BJ (cell line): ENCODE measurements at regions not wholly inside any gene's neighbourhood (a gene's known extent, or its start where the extent isn't known, plus 50 kb on each side); places are given as distances from the start of the nearest gene placed in this dataset.

Experiments
- CTCF ChIA-PET: fragments of 350-600 bp; formaldehyde crosslinking; extraction: SDS; loops from one replicate; lab custom pipeline; 2021; ENCODE audit warnings: antibody characterized with exemption, inconsistent platforms; lab: Yijun Ruan, JAX
- POLR2A ChIA-PET: fragments of 300-600 bp; sonication (Branson Sonifier 250); formaldehyde crosslinking; extraction: SDS; loops from one replicate; lab custom pipeline; 2021; ENCODE audit warnings: antibody characterized with exemption; lab: Charles Lee
- DNase-seq: peaks from one replicate; pipeline ENCODE4 v3.0.0-alpha.2; 2011; ENCODE audit warnings: low read depth
- H3K27me3 ChIP-seq: 2 replicates; pipeline ENCODE4 v1.6.0; 2011; ENCODE audit warnings: low read length; ENCODE audit not compliant: control insufficient read depth, insufficient read depth
- H3K36me3 ChIP-seq: 2 replicates; pipeline ENCODE4 v1.5.1; 2011; ENCODE audit warnings: low read length; ENCODE audit not compliant: control insufficient read depth, insufficient read depth
- H3K4me3 ChIP-seq: 2 replicates; pipeline ENCODE4 v1.5.1; 2011; ENCODE audit warnings: low read depth, mild to moderate bottlenecking, control low read depth, low read length
- CTCF ChIP-seq: IDR thresholded peaks from 2 replicates; pipeline ENCODE4 v1.5.1; 2011; ENCODE audit warnings: low read depth, mild to moderate bottlenecking, control low read depth, inconsistent platforms, low read length, moderate library complexity; ENCODE audit not compliant: insufficient read depth

- Histone ChIP-seq H3K27me3 (no peaks in the 10 kb centered on the region), H3K36me3 (no peaks in the 10 kb centered on the region), H3K4me3 (no peak overlapping the region)
- no peak for DNase-seq
- TF ChIP-seq CTCF = no peak
- POLR2A ChIA-PET = no interaction called here
- CTCF ChIA-PET = no interaction called here
Measured at GRCh38 chr4:141290771-141291170, 70.1 kb downstream of the ZNF330 start.

- CTCF ChIA-PET = interaction anchor here (2.1 kb wide), 1 partner anchor 8 kb away, joined by 6 read pairs; no protein-coding TSS in a partner anchor
- DNase-seq = no peak
- Histone ChIP-seq H3K36me3 (no peaks in the 10 kb centered on the region), H3K27me3 (no peaks in the 10 kb centered on the region), H3K4me3 (no peak overlapping the region)
- POLR2A ChIA-PET = no interaction called here
- TF ChIP-seq CTCF = no peak
Measured at GRCh38 chr4:141294306-141294705, 73.6 kb downstream of the ZNF330 start.

GRCh38 chr4:141301216-141301615, 80.5 kb downstream of the ZNF330 start:
- no peak for TF ChIP-seq CTCF
- Histone ChIP-seq H3K27me3 (no peaks in the 10 kb centered on the region), H3K4me3 (no peak overlapping the region), H3K36me3 (no peaks in the 10 kb centered on the region)
- no peak for DNase-seq
- ChIA-PET POLR2A (no interaction called here), CTCF (interaction anchor here (0.8 to 1.0 kb wide), 2 partner anchors 77 to 142 kb away, joined by 3 to 5 read pairs; no protein-coding TSS in a partner anchor)

- ChIA-PET POLR2A (no interaction called here), CTCF (interaction anchor here (0.6 kb wide), 1 partner anchor 54 kb away, joined by 3 read pairs; no protein-coding TSS in a partner anchor)
- Histone ChIP-seq H3K4me3 (no peak overlapping the region), H3K27me3 (no peaks in the 10 kb centered on the region), H3K36me3 (no peaks in the 10 kb centered on the region)
- DNase-seq = no peak
- TF ChIP-seq CTCF = no peak
Measured at GRCh38 chr4:141302924-141303323, 82.2 kb downstream of the ZNF330 start.

DNA sequence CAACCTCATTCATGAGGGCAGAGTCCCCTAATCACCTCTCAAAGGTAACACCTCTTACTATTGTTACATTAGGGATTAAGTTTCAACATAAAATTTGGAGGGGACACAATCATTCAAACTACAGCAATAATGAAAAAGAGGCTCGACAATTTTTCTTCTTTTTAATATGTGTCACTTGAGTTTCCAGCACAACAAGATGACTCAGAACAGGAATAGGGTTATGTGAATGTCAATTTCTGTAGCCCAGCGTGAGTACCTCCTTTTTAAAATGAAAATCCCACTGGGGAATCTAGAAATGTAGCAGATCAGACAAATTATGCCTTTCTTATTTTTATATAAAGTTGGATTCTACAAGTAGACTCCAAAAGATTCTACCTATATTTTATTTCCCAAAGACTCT, 83.7 kb downstream of the ZNF330 start:
- ChIA-PET POLR2A (no interaction called here), CTCF (no interaction called here)
- Histone ChIP-seq H3K4me3 (no peak overlapping the region), H3K27me3 (no peaks in the 10 kb centered on the region), H3K36me3 (no peaks in the 10 kb centered on the region)
- no peak for DNase-seq
- TF ChIP-seq CTCF = no peak
